ENCODE measurements at regions not wholly inside any gene's neighbourhood (a gene's known extent, or its start where the extent isn't known, plus 50 kb on each side); places are given as distances from the start of the nearest gene placed in this dataset.
"Not testable (repeated sequence)": the region's sequence is repeated elsewhere in the genome, so short reads cannot be mapped to it uniquely, and the experiment has no call there.

DNA sequence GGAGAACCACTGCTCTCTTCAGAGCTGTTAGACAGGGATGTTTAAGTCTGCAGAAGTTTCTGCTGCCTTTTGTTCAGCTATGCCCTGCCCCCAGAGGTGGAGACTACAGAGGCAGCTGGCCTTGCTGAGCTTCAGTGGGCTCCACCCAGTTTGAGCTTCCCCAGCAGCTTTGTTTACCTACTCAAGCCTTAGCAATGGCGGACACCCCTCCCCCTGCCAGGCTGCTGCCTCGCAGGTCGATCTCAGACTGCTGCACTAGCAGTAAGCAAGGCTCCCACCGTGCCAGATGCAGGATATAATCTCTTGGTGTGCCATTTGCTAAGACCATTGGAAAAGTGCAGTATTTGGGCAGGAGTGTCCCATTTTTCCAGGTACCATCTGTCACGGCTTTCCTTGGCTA lies 465.1 kb downstream of the ZNF674 start:
- DNase-seq; intact Hi-C loops (cut with DNase I): not testable (repeated sequence)

DNA sequence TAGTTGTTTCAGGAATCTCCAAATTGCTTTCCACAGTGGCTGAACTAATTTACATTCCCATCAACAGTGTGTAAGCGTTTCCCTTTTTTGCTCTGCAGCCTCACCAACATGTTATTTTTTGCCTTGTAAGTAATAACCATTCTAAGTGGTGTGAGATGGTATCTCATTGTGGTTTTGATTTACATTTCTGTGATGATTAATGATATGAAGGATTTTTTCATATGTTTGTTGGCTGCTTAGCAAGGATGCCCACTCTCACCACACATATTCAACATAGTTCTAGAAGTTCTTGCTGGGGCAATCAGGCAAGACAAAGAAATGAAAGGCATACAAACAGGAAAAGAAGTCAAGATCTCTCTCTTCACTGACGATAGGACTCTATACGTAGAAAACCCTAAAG lies 472.4 kb downstream of the ZNF674 start:
- no peak for DNase-seq
- intact Hi-C loops (cut with DNase I): no loop called here

DNA sequence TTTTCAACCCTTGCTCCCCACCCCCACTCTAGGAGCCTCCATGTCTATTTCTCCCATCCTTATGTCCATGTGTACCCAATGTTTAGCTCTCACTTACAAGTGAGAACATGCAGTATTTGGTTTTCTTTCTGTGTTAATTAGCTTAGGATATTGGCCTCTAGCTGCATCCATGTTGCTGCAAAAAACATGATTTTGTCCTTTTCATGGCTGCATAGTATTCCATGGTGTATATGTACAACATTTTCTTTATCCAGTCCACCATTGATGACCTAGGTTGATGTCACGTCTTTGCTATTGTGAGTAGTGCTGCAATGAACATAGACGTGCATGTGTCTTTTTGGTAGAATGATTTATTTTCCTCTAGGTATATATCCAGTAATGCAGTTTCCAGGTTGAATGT lies 472.8 kb downstream of the ZNF674 start:
- intact Hi-C loops (cut with DNase I): no loop called here
- no peak for DNase-seq

DNA sequence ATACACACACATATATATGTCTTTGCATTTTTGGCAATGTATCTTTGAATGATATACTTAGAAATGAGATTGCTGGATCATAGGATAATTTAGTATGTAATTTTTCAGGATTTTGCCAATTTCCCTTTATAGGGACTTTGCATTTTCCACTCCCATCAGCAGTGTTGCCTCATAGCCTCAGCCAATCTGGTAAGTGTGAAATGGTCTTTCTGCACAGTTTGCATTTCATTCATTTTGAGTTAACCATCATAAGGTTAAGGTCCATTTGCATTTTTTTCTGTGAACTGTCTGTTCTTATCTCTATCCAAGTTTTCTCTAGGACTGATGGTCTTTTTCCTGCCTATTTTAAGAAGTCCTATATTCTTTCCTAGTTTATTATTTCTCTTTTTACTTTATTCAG lies 474.8 kb downstream of the ZNF674 start:
- intact Hi-C loops (cut with DNase I): no loop called here
- DNase-seq: no peak

DNA sequence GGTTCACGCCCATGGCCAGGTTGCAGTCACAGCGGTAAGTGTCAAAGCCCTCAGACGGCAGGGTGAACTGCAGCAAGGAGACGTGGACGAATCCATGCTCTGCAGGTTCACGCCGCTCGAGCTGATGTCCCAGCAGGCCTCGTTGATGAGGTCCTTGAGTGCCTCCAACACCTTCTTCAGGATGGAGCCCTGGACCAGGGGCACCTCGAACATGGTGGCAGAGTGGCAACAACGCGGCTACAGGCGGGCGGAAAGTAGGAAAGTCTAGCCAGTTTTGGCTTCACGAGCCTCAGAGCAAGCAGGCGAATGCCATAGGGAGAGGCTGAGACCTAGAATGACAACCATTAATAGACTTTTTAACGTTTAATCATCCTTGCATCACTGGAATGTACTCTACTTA lies 485.9 kb downstream of the ZNF674 start:
- intact Hi-C loops (cut with DNase I): no loop called here

DNA sequence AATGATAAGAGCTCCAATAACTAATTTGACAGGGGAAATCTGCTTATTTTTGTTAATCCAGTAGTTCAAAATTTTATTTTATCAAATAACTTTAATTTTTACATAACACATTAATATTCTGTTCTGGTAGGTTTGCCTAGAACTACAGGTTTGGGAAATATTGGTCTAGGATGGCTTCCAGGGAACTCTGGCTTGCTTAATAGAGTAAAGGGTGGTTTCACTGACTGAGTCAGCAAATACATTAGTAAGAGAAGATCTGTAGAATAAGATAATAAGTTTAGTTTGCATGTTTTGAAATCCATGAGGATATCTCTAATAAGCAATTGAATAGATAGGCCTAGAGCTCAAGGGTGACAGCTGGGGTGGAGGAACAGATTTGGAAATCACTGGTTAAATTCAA lies 500.7 kb downstream of the ZNF674 start:
- no peak for DNase-seq
- intact Hi-C loops (cut with DNase I): no loop called here

More for the DNA sequence above, 485.9 kb downstream of the ZNF674 start:
- no peak for DNase-seq

DNA sequence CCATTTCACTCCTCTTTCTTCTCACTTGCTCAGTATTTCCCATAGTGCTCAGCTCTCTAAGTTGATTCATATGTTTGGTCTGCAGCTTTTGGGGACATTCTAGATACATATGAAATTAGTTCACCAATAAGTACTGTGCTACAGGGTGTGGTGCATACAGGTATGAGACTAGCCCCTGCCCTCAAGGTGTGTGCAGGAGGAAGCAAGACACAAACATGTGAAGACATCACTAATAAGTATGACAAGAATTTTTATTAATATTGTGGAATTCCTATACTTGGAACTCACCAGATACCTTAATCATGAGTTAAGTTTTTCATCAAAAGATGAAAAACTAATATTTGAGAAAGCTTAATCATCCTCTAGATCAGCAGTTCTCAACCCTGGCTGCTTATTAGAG lies 505.2 kb downstream of the ZNF674 start:
- DNase-seq: no peak
- intact Hi-C loops (cut with DNase I): no loop called here

DNA sequence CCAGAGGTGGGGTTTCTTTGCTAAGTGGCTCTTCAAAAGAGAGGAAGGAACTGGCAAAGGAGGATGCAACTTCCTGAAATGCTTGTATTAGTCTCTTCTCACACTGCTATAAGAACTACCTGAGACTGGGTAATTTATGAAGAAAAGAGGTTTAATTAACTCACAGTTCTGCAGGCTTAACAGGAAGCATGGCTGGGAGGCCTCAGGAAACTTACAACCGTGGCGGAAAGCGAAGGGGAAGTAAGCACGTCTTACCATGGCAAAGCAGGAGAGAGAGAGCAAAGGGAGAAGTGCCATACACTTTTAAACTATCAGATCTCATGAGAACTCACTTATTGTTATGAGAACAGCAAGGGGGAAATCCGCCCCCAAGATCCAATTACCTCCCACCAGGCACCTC lies 505.7 kb downstream of the ZNF674 start:
- DNase-seq: no peak
- intact Hi-C loops (cut with DNase I): no loop called here

DNA sequence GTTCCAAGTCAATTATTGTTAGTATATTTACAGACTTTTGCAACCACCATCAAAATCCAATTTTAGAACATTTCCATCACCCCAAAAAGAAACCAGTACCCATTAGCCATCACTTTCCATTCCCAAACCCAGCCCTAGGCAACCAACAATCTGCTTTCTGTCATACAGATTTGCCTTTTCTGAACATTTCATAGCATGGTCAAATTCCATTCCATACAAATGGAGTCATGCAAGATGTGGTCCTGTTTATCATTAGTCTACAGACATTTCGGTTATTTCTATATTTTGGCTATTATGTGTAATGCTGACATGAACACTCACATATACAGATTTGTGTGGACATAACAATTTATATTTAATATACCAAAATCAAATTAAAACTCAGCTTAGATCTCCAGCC lies 508.7 kb downstream of the ZNF674 start:
- DNase-seq: no peak
- intact Hi-C loops (cut with DNase I): no loop called here

DNA sequence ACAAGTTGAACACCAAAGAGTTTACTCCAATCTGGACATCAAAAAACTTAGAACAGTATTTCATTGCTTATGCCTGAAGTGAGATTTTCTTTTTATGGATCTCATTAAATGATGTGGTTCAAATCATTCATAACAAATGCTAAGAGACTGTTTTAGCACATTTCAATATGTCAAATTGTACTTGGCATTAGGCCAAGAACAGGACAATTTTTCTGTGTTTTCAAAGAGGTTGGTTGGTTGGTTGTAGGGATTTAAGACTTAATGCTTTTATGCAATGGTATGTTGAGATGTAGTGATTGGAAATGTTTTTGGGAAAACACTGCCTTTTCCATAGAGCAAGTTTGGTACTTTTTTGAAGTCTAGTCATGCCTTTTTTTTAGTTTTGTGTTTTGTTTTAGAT lies 510.4 kb downstream of the ZNF674 start:
- intact Hi-C loops (cut with DNase I): no loop called here
- no peak for DNase-seq

DNA sequence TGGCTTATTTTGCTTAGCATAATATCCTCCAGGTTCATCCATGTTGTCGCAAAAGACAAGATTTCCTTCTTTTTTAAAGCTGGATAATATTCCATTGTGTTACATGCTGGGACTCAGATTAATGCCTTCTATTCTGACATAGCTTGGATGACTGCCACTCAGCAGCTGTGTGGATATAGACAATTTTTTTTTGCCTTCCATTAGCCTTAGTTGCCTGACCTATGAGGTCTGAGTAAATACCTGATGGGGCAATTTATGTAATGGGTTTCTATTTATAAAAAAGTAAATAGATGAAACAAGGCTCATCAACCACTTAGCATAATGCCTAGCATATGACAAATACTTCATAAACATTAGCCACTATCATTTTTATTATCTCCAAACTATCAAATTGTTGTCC lies 515.4 kb downstream of the ZNF674 start:
- intact Hi-C loops (cut with DNase I): no loop called here
- no peak for DNase-seq

DNA sequence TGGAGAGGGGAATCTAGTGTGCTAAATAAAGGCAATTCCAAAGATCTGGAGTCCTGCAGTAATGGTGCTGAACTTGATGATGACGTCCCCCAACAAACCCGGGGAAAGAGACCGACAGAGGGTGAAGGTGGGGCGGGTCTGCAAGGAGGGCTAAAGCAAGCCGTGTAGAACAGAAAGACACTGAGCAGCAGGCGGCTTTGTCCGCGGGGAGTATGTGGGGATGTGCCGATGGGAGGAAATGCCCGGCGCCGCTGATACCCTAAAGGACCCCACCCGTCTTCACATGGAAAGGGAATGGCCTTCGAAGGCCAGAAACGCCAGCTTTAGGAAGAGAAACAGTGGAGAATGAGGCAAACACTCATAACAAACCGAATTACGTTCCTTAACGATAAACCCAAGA lies 528.9 kb downstream of the ZNF674 start:
- no peak for DNase-seq
- intact Hi-C loops (cut with DNase I): no loop called here

DNA sequence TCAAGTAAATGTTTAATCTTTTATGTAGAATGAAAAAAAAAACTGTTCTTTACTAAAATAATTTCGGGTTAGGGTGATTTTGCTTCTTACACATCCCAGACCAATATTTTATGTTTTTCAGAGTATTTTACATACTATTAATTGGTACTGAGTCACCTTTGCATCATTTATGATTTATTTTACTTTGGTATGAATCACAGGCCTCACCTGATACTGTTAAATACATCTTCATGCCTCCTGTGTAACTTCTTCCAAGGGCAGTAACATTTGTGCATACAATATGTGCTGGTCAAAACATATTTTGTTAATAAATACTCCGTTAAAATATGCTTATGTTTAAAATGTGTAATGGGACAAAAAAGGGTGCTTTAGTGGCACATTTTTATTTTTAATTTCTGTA lies 529.6 kb downstream of the ZNF674 start:
- DNase-seq: no peak
- intact Hi-C loops (cut with DNase I): no loop called here

DNA sequence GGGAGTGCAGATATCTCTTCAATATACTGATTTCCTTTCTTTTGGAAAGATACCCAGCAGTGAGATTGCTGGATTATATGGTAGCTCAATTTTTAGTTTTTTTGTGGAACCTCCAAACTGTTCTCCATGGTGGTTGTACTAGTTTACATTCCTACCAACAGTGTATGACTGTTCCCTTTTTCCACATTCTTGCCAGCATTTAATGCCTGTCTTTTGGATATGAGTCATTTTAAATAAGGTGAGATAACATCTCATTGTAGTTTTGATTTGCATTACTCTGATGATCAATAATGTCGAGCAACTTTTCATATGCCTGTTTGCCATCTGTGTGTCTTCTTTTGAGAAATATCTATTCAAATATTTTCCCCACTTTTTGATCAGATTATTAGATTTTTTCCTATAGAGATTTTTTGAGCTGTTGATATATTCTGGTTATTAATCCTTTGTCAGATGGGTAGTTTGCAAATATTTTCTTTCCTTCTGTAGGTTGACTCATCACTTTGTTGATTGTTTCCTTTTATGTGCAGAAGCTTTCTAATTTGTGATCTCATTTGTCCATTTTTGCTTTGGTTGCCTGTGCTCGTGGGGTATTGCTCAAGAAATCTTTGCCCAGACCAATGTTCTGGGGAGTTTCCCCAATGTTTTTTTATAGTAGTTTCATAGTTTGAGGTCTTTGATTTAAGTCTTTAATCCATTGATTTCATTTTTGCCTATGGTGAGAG lies 552.7 kb downstream of the ZNF674 start:
- intact Hi-C loops (cut with DNase I): no loop called here
- no peak for DNase-seq

DNA sequence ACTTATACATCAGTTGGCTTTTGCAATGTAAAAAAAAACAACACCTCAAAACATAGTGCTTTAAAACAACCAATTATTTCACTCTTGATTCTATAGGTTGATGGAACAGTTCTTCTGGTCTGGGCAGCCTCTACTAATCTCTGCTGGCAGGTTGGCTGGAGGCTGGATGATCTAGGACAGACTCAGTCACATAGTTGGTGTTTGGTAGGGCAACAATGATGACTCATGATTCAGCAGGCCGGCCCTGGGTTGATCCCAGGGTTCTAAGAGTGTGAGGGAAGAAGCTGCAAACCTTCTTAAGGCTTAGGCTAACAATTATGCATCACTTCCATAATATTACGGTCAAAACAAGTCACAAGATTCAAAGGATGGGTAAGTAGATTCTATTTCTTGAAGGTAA lies 558.2 kb downstream of the ZNF674 start:
- intact Hi-C loops (cut with DNase I): no loop called here
- DNase-seq: no peak

DNA sequence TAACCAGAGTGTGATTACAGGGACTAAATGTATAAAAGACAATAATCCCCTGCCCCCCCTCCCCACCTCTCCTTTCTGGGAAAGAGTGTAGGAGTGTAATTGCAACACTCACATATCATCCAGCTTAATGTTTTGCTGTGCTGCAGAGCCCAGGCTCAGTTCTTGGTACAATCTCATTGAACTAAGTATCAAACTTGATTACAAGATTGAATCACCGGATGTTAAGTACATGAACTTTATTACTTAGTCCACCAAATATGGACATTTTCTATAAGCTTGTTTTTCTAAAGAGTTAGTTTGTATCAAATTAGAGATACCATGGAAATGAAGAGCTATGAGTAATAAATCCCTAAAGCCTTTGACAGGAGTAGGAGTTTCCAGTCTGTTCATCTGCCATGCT lies 559.1 kb downstream of the ZNF674 start:
- intact Hi-C loops (cut with DNase I): no loop called here

DNA sequence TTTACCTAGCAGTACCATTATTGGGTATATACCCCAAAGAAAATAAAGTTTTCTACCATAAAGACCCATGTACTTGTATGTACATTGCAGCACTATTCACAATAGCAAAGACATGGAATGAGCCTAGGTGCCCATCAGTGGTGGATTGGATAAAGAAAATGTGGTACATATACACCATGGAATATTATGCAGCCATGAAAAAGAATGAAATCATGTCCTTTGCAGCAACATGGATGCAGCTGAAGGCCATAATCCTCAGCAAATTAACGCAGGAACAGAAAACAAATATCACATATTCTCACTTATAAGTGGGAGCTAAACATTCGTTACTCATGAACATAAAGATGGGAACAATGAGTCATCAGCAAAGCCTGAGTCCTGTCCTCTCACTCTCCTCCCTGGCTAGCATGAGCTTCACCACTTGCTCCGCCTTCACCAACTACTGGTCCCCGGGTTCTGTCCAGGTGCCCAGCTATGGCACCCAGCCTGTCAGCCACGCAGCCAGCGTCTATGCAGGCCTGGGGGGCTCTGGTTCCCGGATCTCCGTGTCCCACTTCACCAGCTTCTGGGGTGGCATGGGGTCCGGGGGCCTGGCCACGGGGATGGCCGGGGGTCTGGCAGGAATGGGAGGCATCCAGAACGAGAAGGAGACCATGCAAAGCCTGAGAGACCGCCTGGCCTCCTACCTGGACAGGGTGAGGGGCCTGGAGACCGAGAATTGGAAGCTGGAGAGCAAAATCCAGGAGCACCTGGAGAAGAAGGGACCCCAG lies 562.1 kb downstream of the ZNF674 start:
- DNase-seq; intact Hi-C loops (cut with DNase I): not testable (repeated sequence)

More for the DNA sequence above, 559.1 kb downstream of the ZNF674 start:
- no peak for DNase-seq

DNA sequence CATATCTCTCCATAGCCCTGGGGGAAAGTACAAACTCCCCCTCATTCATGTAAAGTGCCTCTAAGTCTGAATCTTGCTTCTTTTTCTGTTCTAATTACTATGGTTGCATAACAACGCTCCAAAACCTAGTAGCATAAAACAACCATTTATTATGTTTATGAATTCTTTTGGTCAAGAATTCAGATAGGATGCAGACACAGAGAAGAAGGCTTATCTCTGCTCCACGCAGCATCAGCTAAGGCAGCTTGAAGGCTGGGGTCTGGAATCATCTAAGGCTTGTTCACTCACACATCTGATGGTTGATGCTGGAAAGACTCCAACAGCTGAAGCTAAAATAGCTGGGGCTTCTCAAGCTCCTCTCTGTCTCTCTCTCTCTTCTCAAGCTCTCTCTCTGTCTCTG lies 564.5 kb downstream of the ZNF674 start:
- DNase-seq: no peak
- intact Hi-C loops (cut with DNase I): no loop called here

DNA sequence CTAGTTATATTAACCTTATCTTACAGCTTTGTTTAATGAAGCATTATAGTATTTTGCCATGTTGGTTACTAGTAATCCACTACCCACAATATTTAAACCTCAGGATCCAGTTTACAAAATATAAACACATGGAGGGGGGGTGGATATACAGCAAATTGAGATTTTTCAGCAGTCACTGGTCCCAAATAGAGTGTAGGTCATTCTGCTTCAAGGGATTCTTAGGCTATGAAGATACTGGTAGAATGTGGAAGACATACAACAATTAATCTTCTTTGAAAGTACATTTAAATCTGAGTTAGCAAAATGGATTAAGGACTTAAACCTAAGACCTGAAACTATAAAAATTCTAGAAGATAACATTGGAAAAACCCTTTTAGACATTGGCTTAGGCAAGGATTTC lies 569.6 kb downstream of the ZNF674 start:
- intact Hi-C loops (cut with DNase I): no loop called here

DNA sequence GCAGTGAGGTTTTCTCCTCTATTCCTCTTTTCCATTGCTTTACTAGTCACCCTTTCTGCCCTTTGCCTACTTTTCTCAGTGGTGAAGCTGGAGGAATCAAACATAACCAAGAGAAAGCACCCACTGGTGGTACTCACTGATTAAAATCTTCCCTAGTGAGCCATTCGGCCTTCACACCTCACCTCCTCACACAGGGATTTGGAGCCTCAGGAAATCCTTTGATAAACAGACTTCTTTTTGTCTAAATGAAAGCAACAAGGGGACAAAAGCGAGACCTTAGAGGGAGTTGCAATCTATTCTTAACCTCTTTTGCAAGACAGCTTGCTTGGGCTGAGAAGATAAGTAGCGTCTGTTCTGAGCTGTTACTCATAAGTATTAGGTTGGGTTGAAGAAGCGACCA lies 572.6 kb downstream of the ZNF674 start:
- intact Hi-C loops (cut with DNase I): no loop called here

More for the DNA sequence above, 569.6 kb downstream of the ZNF674 start:
- no peak for DNase-seq

DNA sequence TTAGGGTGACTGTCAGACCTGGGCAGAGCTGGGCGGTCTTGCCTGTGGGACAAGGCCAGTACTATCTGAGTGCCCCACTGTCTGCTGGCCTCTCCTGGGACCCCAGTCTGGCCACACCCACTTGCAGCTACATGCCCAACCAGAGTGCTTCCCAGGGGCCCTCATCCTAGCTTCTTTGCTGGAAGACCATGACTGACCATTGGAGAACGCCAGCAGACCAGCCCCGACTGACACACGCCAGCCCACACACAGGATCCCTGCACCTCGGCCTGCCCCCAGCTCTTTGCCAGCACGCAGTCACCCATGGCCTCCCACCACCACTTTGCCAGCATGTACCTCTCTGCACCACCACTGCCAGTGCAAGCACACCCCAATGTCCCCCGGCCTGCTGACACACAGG lies 585.7 kb downstream of the ZNF674 start:
- intact Hi-C loops (cut with DNase I): no loop called here
- no peak for DNase-seq

More for the DNA sequence above, 572.6 kb downstream of the ZNF674 start:
- no peak for DNase-seq

All from head of caudate nucleus (tissue), 42 donors.